GM19025 (cell line): ENCODE measurements at regions not wholly inside any gene's neighbourhood (a gene's known extent, or its start where the extent isn't known, plus 50 kb on each side); places are given as distances from the start of the nearest gene placed in this dataset.

ENCODE experiments used
- ATAC-seq: cut with Tn5 transposase; IDR thresholded peaks from one replicate; pipeline ENCODE4 v1.9.1; 2021; ENCODE audit warnings: mild to moderate bottlenecking, low read depth, moderate library complexity; ENCODE audit not compliant: unreplicated experiment

DNA sequence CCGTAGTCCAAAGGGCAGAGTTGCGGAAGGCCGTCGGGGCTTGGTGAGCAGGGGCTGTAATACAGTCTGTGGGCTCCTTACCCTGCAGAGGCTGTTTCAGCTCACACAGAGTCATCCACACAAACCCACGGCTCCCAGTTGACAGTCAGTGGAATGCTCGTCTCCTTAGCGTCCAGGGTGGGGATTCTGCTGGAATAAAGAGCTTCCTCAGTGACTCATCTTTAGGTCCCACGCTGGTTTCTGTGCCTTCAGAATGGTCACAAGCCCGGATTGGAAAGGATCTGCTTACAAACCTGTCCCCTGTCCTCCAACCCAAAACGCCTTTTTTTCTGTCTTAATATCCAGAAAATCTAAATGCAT, 201.3 kb upstream of the TPM1 start:
- no peak for ATAC-seq

DNA sequence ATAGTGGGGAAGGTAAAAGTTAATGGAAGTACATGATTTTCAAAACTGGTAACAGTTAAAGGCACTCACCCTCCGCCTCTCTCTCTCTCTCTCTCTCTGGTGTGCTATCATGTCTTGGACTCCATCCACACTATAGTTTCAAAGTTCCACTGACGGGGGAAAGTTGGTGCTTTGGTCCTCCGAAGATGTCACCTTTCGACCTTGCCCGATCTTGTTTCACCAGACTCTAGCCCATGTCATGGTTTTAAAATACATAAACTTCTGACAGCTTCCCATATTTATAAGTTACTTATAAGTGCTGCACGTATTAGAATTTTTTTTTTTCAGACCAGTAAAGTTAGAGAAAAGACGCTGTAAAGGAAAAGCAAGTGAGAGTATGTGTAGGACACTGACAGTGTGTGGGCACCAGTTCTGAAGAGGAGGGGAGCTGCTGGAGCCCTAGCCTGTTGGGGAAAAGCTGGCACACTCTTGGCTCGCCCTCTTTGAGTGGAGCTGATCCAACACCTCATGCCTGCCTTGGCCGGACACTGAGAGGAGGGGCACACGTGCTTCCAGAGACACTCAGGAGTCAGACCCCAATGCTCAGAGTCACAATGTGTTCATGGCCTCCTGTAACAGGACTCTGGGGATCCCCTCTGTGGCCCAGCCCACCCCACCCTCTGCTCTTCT, 200.5 kb upstream of the TPM1 start:
- ATAC-seq = no peak

DNA sequence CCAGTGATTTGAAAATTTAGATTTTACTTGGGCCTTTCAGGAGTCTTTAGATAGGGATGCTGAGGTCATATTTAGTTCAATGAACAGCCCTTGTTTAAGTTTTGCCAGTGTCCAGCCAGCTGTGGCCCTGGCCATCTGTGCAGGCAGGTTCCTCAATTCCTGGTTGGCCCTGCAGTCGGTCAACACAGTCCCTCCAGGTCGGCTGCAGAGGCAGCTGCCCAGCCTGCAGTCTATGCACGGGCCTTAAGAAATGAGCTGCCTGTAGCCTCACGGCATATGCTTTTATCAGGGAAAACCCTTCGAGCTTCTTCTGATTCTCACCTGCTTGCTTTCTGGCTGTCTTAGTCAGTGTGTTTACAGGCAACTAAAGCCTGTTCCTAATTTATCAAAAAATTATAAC, 199.2 kb upstream of the TPM1 start:
- ATAC-seq = no peak

DNA sequence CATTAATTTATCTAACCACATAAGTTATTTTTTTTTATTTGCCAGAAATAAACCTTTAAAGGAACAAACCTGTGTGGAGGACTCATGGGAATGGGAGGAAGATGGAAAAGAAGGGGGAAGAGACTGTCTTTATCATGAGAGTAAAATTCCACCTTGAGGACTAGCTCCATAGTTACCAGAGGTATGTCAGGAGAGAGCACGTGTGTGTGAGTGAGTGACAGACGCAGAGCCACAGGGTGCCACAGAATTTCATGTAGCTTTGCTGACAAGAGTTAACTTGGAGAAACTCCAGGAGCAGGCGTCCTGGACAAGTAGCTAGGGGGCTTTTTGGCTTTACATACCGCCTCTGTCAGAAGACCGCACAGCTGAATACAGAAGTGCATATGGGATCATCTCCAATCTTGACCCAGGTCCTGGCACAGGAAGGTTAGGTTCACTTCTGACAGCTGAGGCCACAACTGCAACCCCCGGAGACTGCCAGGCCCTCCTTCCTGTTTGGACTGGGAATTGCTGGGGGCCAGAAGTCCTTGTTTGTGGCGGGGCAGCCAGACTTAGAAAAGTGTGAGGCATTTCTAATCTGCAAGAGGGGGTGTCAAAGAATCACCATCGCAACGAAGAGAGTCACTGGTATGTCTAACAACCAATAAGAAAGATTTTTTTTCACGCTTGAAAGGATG, 197.8 kb upstream of the TPM1 start:
- no peak for ATAC-seq

DNA sequence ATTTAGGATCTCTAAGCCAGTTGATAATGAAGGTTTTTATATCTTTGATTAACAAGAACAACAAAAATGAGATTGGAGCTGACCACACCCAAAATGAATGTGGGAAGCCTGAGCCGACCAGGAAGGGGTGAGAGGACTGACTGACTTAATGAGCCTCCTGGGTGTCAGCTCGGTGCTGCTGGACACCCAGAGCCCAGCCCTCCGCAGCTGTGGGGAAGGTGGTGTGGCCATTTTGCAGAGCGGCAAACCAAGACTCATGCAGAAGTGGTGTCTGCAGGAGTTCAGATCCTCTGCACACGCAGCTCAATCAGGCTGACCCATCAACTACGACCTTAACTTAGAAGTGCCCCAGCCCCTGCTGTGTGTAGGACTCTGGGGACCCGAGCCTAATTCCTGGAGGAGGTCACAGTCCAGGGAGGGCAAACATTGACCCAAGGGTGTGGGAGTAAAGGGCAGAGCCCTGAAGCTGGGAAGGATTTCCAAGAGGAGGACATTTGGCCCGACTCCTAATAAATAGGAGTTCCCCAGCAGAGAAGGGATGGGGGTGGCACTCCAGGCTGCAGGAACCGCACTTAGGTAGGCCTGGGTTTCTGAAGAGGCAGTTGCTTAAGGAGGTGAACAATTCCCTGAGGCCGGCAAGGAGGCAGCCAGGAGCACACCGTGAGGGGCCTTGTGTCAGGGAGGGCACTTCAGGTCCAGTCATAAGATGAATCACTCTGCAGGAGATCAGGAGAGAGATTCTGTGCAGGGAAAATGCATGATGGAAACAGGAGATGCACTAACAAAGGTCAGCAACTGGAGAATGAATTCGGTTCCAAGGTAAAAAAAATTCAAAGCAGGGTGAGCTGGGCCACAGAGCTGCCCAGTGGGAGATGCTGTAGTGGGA, 197.1 kb upstream of the TPM1 start:
- no peak for ATAC-seq

DNA sequence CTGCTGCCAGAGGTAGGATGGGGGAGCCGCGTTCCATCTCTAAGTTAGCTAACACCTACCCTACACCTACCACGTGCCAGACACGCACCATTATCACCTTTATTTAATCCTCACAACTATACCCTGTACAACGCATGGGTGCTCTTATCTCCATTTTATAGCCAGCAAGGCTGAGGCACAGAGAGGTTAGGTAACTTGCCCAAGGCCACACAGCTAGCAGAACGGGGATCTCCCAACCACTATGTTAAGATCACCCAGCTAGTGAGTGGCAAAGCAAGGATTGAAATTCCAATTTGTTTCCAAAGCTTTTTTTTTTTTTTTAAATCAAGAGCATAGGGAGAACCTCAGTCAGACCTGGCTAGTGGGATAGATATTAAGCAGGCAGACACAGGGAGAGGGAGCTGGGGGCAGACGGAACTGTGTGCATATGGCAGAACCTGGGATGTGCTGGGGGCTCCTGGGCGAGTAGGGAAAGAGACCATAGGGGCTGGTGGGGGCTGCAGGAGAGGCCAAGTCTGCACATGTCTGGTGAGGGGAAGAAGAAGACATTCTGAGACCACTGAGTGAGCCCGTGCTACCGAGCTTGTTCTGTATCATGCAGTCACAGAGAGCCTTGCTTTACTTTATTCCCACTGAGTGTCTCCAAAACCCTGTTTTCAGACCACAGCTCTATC, 196.3 kb upstream of the TPM1 start:
- no peak for ATAC-seq

DNA sequence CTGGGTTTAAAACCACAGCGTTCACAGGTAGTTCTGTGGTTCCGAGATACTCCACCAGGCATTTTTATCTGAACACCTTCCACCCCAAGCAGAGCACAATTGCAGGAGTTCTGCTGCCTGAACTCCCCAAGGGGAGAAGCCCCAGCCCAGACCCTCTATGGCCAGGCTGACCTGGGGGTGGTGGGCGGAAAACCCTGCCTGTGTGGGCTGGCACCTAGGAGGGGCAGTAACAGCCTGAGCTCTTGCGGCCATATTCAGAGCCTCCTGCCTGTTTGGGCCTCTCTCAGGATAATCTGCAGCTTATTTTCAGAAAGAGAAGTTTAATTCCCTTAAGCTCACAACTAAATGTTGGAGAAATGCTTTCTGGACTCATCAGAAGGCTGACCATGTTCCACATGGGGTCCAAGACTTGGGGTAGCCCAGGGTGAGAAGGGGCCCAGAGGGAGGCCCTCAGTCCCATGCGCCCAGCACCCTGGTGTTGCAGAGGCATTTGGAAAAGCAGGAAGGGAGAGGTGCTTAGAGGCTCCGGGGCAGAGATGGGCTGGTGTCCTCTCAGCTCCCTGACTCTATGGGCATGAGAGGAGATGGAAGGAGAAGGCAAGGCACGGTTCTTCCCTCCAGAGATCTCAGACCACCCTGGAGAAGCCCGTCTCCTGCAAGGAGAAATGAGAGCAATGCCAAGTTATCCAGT, 195.6 kb upstream of the TPM1 start:
- ATAC-seq = no peak

DNA sequence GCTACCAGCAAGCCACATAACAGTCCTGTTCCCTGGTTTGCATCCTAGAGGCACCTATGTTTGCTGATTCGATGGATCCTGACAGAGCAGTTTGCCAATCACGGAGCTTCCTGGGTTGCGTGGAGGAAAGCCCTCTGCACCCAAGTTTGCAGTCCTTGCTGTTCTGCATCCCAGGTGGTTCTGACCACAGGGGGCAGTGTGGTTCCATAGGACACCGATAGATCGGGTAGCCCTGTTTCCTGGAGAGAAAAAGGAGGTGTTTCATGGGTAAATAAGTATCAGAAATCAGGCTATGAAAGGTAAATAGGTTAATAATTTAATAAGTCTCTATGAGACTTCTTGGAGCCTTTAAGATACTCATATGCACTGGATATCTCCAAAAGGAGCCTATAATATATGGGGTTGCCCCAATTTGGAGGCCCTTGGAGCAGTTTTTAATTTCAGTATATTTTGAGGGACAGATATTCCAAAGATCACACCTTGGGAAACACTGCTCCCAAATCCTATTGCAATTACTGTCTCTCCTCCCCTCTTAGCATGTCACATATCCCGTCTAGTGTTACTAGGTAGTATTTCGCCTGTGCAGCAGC, 194.6 kb upstream of the TPM1 start:
- no peak for ATAC-seq

DNA sequence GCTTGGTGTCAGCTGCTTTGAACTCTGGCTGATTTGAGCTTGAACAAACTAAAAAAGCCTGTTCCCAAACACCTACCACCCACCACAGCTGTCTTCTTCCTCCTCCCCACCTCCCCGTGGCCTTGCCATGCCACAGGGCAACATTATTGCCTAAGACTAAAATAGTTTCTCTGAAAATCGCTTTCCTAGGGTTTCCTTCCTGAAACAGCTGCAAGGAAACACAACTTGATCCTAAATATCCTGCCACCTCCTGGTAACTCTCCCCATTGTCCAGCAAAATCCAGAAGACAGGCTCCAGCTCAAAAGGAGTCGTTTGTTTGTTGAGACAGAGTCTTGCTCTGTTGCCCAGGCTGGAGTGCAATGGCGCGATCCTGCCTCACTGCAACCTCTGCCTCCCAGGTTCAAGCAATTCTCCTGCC, 193.9 kb upstream of the TPM1 start:
- ATAC-seq = no peak

DNA sequence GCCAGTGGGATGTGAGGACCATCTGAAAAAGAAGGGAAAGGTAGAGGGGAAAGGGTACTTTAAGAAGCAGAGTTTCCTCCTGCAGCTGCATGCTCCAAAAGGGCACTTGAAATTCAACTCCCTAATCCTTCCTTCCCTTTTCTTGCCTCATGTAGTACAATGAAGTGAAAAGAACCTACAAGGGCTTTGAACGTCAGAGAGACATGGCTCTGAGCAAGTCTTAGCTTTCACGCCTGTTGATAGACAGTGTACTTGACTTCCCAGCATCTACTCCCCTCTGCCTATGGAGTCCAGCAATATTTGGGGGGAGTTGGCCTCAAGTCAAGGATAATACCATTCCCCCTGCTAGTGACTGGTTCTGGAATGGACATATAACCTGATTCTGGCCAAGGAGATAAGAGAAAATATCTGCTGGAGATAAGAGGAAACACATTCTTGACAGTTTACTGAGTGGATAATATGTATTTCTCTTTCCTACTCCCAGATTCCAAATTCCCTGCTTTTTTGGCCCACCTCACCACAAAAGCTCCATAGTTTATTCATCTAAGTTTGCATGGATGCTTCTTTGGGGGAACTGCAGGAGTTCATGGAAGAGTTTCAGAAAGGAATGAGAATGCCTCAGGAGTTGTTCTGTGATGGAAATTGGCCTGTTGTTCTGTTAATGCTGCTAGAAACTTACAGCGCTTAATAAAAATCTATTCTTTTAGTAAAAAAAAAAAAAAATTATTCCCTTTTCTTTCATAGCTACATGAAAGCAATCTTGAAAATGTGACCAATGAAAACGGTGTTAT, 193.0 kb upstream of the TPM1 start:
- ATAC-seq = no peak

DNA sequence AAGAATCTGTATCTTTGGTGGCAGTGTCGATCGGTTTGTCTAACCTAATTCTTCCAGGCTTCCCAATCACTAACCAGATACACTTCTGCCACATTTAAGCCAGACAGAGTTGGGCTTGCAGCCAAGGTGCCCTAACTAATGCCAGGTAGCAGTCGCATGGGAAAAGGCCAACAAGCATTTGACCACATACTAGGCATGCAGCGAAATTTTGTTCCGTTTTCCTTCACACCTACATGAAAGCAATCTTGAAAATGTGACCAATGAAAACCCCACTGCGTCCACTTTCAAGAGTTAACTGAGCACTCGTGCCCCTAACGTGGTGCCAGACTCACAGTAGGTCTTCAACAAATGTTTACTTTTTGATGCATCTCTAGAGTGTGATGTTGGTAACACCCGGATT, 192.2 kb upstream of the TPM1 start:
- ATAC-seq = no peak

DNA sequence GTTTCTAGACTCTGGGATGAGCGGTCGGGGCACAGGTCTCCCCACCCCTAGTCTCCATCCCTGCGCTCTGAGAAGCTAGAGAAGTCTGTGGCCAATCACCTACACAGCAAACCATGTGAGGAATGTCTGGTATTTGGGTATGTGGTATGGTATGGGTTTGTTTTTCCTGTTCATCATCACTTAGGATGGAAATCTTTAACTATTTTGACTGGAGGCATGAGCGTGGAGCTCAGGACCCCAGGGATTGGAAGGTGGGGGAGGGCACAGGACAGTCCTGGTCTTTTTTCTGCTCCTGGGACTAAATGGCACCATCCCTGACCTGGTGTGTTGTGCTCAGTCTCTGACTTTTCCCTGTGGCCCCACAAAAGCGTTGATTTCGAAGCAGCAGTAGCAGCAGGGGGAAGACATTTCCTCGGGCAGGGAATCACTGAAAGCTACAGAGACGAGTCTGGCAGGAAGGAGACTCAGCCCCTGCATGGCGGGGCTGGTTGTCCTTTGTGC, 191.7 kb upstream of the TPM1 start:
- ATAC-seq = no peak

DNA sequence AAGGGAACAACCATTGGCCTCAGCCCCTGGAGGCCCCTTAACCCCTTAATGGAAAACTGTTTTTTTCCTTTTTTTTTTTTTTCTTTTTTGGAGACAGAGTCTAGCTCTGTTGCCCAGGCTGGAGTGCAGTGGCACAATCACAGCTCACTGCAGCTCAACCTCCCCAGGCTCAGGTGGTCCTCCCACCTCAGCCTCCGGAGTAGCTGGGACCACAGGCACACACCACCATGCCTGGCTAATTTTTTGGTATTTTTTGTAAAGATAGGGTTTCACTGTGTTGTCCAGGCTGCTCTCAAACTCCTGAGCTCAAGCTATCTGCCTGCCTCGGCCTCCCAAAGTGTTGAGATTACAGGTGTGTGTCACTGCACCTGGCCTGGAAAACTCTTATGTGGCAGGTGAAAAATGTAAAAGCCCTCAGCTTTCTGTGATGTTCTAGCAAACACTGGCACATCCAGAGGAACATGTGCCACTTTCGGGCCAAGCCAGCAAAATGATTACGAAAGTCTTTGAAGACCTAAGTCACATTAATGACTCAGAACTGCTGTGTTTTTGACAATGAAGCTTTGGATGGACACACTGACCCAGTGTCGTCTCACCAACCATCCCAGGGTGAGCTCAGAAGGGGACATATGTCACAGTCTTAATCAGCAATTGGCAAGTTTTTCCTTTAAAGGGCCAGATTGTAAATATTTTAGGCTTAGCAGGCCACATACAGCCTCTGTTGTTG, 189.3 kb upstream of the TPM1 start:
- ATAC-seq = no peak

DNA sequence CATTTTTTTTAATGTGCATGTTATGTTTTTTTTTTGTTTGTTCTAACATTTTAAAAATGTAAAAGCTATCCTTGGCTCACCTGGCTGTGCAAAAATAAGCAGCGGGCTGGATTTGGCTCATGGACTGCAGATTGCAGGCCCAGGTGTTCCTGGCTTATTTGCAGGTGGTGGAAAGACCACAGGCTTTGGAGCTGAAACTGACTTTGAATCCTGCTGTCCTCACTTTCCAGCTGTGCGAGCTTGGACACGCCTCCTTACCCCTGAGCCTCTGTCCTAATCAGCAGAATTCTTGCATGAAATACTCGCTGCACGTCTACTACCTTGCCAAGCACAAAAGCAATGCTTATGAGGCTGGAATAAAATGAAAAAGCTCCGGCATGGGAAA, 188.7 kb upstream of the TPM1 start:
- ATAC-seq = no peak

DNA sequence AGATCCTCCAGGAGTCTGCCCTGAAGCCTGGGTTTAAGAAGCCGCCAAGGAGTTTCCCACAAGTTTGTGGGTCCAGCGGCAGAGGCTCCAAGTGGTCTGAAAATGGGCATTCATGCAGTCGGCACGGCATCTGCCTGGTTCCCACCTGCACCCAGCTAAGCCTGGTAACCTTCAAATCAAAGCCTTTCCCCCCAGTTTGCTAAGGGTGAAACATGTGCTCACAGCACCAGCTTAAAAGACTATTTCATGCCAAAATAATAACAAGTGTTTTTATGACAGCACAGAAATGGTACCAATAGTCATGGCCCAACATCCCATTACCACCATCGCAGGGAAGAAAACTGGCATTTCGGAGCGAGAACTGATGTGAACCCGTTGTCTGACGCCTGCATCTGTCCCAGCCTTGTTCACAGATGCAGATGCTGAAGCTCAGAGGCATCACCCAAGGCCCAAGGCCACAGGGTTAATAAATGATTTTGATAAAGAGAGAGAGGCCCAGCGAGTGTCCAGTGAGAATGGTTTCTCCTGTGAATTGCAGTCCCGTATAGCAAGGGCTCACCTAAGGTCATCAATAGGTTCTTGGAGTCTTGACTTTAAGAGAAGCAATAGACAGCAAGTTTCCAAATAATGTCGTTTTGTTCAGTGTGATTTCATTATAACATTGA, 188.0 kb upstream of the TPM1 start:
- ATAC-seq = no peak

DNA sequence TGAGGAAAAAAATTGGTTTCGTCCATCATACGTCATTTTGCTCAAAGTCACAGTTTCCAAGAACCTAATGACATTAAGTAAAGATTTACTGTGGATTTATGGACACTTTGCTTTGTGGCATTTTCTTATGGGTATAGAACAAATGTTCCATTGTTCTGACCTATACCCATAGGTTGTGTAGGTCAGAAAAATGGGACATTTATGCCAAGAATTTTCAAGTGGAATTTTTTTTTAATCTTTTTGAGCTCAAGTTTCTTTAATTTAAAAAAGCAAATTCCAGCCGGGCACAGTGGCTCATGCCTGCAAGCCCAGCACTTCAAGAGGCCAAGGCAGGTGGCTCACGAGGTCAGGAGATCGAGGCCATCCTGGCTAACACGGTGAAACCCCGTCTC, 187.5 kb upstream of the TPM1 start:
- no peak for ATAC-seq

DNA sequence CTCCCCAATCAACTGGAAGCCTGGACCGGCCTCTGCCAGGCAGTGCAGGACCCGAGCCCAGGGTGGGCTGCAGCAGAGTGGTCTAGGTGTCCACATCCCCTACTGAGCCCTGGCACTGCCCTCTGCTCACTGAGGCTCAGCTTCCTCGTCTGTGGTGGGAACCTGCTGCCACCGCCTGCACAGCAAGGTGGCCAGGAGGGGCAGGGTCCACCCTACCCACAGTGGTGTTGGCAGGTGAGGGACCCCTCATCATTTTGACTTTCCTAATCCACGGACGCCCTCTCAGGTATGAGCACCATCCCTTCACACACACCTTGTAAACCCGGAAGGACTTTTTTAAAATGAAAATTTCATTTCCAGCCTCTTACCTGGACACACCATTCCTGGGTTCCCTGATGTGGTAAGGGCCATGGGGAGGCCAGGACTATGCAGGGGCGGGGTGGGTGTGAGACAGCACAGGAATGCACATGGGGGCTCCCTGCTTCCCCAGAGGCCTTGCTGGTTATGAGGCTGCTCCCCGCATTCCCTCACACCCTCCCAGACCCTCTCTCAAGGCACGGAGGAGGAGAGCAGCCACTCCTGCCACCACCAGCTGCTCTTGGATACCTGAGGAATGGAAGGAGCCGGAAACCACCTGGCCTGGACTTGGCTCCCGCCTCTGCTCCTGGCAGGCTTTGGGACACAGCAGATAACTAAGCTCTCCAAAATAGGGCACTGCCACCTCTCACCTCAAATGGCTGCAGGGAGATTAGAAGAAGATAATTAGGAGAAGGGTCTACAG, 185.9 kb upstream of the TPM1 start:
- no peak for ATAC-seq
